ENCODE measurements at regions not wholly inside any gene's neighbourhood (a gene's known extent, or its start where the extent isn't known, plus 50 kb on each side); places are given as distances from the start of the nearest gene placed in this dataset.

DNA sequence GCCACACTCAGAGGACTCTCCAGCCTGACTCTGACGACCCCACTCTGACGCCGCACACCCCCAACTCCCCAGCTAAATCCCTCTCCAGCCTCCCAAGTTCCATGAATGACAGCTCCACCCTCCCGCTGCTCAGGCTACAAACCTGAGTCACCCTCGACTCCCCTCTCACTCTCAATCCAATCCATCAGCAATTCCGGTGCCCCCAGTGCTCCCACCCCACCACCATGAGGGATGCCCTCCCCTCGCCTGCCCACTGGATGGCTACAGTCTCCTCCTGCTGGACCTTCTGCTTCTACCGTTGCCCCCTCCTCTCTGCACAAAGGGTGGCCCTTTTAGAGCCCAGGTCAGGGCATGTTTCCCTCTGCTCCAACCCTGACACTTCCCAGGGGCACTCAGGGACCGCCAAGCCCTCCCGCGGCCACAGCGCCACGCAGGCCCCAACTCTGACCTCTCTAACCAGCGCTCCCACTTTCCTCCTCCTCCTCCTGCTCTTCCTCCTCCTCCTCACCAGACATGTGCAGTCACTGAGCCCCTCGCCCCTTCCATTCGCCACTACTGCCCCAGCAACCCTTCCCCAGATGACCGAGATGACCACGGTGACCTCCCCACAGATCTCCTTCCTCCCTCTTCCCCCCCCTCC, 69.5 kb upstream of the NUP50 start:
- H3K27me3 ChIP-seq, result peaks cover 0 to 77% (median 2%) of the 10 kb centered on the region in 4 donors

DNA sequence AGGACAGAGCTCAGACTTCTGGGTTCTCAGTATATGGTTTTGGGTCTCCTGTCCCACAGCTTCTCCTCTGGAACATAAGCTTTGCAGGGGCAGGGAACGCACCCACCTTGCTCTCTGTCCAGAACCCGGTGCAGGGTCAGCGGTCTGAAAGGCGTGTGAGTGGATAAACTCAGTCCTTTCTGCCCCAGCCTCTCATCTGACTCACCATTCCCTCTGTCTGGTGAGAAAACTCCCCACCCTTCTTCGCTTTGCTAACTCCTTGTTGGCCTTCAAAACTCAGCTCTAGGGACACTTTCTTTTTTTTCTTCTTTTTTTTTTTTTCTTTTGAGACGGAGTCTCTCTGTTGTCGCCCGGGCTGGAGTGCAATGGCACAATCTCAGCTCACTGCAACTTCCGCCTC, 68.9 kb upstream of the NUP50 start:
- no peak overlapping the region for H3K27ac ChIP-seq (replicated peaks in 1 of 4)
- no peaks in the 10 kb centered on the region for H3K36me3 ChIP-seq
- H3K4me1 ChIP-seq, result no peaks in the 10 kb centered on the region
- peaks cover 0 to 17% (median 8%) of the 10 kb centered on the region in 4 donors for H3K9me3 ChIP-seq
- no peak for TF ChIP-seq EP300 (IDR thresholded peaks at IDR 0.05)
- no peak for TF ChIP-seq POLR2AphosphoS5 (IDR thresholded peaks at IDR 0.05)
- no peak for TF ChIP-seq POLR2A (IDR thresholded peaks at IDR 0.05; ENCODE audit: low read depth)
- H3K4me3 ChIP-seq, result no peak overlapping the region
- peaks cover 0 to 82% (median 2%) of the 10 kb centered on the region in 4 donors for H3K27me3 ChIP-seq
- intact Hi-C loops (cut with DNase I), result loop anchor here (5.0 kb wide), 1 partner anchor 273 kb away; no protein-coding TSS in a partner anchor
- WGBS, result 82% methylated on average over 9 of the region's 9 CpGs
- no peak for DNase-seq (ENCODE audit: extremely low spot score)

More for the DNA sequence above, 69.5 kb upstream of the NUP50 start:
- TF ChIP-seq POLR2A (IDR thresholded peaks at IDR 0.05; ENCODE audit: low read depth) (no peak), POLR2AphosphoS5 (IDR thresholded peaks at IDR 0.05) (no peak), EP300 (IDR thresholded peaks at IDR 0.05) (no peak)
- TF ChIP-seq, protein P1, sequence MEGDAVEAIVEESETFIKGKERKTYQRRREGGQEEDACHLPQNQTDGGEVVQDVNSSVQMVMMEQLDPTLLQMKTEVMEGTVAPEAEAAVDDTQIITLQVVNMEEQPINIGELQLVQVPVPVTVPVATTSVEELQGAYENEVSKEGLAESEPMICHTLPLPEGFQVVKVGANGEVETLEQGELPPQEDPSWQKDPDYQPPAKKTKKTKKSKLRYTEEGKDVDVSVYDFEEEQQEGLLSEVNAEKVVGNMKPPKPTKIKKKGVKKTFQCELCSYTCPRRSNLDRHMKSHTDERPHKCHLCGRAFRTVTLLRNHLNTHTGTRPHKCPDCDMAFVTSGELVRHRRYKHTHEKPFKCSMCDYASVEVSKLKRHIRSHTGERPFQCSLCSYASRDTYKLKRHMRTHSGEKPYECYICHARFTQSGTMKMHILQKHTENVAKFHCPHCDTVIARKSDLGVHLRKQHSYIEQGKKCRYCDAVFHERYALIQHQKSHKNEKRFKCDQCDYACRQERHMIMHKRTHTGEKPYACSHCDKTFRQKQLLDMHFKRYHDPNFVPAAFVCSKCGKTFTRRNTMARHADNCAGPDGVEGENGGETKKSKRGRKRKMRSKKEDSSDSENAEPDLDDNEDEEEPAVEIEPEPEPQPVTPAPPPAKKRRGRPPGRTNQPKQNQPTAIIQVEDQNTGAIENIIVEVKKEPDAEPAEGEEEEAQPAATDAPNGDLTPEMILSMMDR (IDR thresholded peaks at IDR 0.05), result no peak
- Histone ChIP-seq H3K9me3 (peaks cover 0 to 17% (median 8%) of the 10 kb centered on the region in 4 donors), H3K4me3 (no peak overlapping the region), H3K27ac (replicated peaks in 1 of 4) (no peak overlapping the region), H3K36me3 (no peaks in the 10 kb centered on the region), H3K4me1 (no peaks in the 10 kb centered on the region)
- DNase-seq (ENCODE audit: extremely low spot score), result no peak
- intact Hi-C loops (cut with DNase I), result no loop called here
- WGBS, result 74% methylated on average over 18 of the region's 18 CpGs

DNA sequence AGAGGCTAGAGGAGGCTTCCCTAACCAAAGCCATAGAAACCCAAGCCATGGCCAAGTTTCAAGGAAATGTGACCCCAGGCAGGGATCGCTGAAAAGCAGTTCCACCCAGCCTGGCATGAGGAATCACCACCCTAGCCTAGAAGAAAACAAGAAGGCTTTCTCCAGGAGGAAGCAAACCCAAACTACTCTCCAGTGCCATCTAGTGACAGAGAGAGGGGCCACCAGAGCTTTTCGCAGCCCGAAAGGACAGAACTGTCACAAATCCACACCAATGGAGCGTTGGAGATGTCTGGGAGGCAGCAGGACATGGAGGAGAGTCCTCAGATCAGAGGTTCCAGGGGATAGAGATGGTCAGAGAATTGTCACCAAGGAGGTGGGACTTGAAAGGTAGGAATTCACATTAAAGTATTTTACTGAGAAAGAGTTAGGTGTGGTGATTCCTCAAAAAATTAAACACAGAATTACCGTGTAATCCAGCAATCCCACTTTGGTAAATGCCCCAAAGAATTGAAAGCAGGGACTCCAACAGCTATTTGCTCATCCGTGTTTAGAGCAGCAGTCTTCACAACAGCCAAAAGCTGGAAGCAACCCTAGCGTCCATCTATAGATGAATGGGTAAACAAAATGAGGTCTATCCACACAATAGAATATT, 67.3 kb upstream of the NUP50 start:
- no peak for TF ChIP-seq EP300 (IDR thresholded peaks at IDR 0.05)
- TF ChIP-seq, protein P1 (IDR thresholded peaks at IDR 0.05), result peak; percentile 62 to 79 (median 69)
- Histone ChIP-seq H3K27me3 (peaks cover 0 to 93% (median 5%) of the 10 kb centered on the region in 4 donors), H3K9me3 (peaks cover 0 to 17% (median 8%) of the 10 kb centered on the region in 4 donors), H3K27ac (replicated peaks in 1 of 4) (no peak overlapping the region), H3K4me1 (no peaks in the 10 kb centered on the region), H3K4me3 (no peak overlapping the region), H3K36me3 (no peaks in the 10 kb centered on the region)
- WGBS, result 28% methylated on average over 7 of the region's 7 CpGs
- DNase-seq (ENCODE audit: extremely low spot score), result no peak
- intact Hi-C loops (cut with DNase I), result loop anchor here (2.0 to 5.0 kb wide), 2 partner anchors 122 to 274 kb away; no protein-coding TSS in a partner anchor

DNA sequence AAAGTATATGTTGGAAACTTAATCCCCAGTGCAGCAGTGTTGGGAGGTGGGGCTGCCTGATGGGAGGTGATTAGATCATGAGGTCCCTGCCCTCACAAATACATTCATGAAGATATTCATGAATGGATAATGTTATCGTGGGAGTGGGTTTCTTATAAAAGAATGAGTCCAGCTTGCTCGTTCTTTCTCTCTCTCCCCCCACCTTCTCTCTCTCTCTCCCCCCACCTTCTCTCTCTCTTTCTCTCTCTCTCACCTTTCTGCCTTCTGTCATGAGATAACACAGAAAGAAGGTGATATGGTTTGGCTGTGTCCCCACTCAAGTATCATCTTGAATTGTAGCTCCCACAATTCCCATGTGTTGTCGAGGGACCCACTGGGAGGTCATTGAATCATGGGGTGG, 66.7 kb upstream of the NUP50 start:
- DNase-seq (ENCODE audit: extremely low spot score), result no peak
- WGBS, result 92% methylated on average over 3 of the region's 3 CpGs
- Histone ChIP-seq H3K9me3 (peaks cover 0 to 15% (median 7%) of the 10 kb centered on the region in 4 donors), H3K27me3 (peaks cover 0 to 93% (median 6%) of the 10 kb centered on the region in 4 donors), H3K4me3 (no peak overlapping the region), H3K4me1 (no peaks in the 10 kb centered on the region), H3K27ac (replicated peaks in 1 of 4) (no peak overlapping the region), H3K36me3 (no peaks in the 10 kb centered on the region)
- no peak for TF ChIP-seq POLR2A (IDR thresholded peaks at IDR 0.05; ENCODE audit: low read depth)
- TF ChIP-seq, protein P1 (IDR thresholded peaks at IDR 0.05), result no peak
- no peak for TF ChIP-seq POLR2AphosphoS5 (IDR thresholded peaks at IDR 0.05)
- no peak for TF ChIP-seq EP300 (IDR thresholded peaks at IDR 0.05)
- intact Hi-C loops (cut with DNase I), result loop anchor here (2.0 to 5.0 kb wide), 2 partner anchors 122 to 275 kb away; no protein-coding TSS in a partner anchor

DNA sequence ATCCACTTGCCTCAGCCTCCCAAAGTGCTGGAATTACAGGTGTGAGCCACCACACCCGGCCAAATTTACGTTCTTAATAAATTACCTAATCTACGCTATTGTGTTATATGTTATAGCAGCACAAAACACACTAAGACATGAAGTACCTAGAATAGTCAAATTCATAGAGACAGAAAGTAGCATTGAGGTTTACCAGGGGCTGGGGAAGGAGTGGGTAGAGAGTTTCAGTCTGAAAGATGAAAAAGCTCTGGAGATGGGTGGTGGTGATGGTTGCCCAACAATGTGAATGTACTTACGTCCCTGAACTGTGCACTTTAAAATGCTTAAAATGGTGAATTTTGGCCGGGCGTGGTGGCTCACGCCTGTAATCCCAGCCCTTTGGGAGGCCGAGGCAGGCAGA, 65.7 kb upstream of the NUP50 start:
- H3K27me3 ChIP-seq, result peaks cover 0 to 92% (median 6%) of the 10 kb centered on the region in 4 donors

More for the DNA sequence above, 65.7 kb upstream of the NUP50 start:
- Histone ChIP-seq H3K4me3 (no peak overlapping the region), H3K36me3 (no peaks in the 10 kb centered on the region), H3K27ac (replicated peaks in 1 of 4) (no peak overlapping the region), H3K4me1 (no peaks in the 10 kb centered on the region), H3K9me3 (peaks cover 0 to 6% (median 0%) of the 10 kb centered on the region in 4 donors)
- intact Hi-C loops (cut with DNase I), result loop anchor here (5.0 kb wide), 1 partner anchor 276 kb away; no protein-coding TSS in a partner anchor
- TF ChIP-seq POLR2A (IDR thresholded peaks at IDR 0.05; ENCODE audit: low read depth), result no peak
- TF ChIP-seq, protein P1 (IDR thresholded peaks at IDR 0.05), result no peak
- TF ChIP-seq POLR2AphosphoS5 (IDR thresholded peaks at IDR 0.05), result no peak
- TF ChIP-seq EP300 (IDR thresholded peaks at IDR 0.05), result no peak
- DNase-seq (ENCODE audit: extremely low spot score), result no peak
- WGBS, result 93% methylated on average over 8 of the region's 8 CpGs
